HCT116 (cell line): ENCODE measurements at regions not wholly inside any gene's neighbourhood (a gene's known extent, or its start where the extent isn't known, plus 50 kb on each side); places are given as distances from the start of the nearest gene placed in this dataset.

Source experiments
- ATAC-seq: fragments of 200-7000 bp; cut with Tn5 transposase; 2 replicates; pipeline ENCODE4 v1.9.1; 2020; ENCODE audit warnings: mild to moderate bottlenecking, moderate library complexity
- BruUV-seq: library from RNA; stranded (reverse); fragments of 400-500 nt; replicated peaks from 2 replicates; lab custom pipeline; 2021; lab: Mats Ljungman, UMichigan
- CTCF ChIA-PET: fragments of 300-600 bp; sonication (Branson Sonifier 250); formaldehyde crosslinking; loops from one replicate; lab custom pipeline; 2021; ENCODE audit warnings: antibody characterized with exemption; lab: Charles Lee
- POLR2A ChIA-PET: fragments of 300-600, 350-600 bp; sonication (Branson Sonifier 250); formaldehyde crosslinking; loops from one replicate; lab custom pipeline; 2021; ENCODE audit warnings: antibody characterized with exemption; lab: Charles Lee
- RAD21 ChIA-PET, 2 experiments: fragments of 300-600 bp; sonication (Branson Sonifier 250); formaldehyde crosslinking; loops; one replicate each; lab custom pipeline; 2023; ENCODE audit warnings: low total read pairs in 2 of 2; ENCODE audit not compliant: uncharacterized antibody in 2 of 2, unreplicated experiment in 2 of 2, low non-redundant PET in 1 of 2; lab: Charles Lee
- DNase-seq: peaks from one replicate; pipeline ENCODE4 v3.0.0-alpha.2; 2010; ENCODE audit warnings: low read depth, low spot score
- H2AFZ ChIP-seq: fragments of 200-600 bp; shearing (Covaris generic), sonication (generic); 2 replicates; pipeline ENCODE4 v1.6.1; 2017; ENCODE audit warnings: low read depth, mixed run types, mixed read lengths, antibody characterized with exemption, low read length; ENCODE audit not compliant: poor library complexity, severe bottlenecking
- H3K27ac ChIP-seq: 2 replicates; pipeline ENCODE4 v1.5.1; 2012; ENCODE audit warnings: low read depth, low read length
- H3K27me3 ChIP-seq: fragments of 200-600 bp; sonication (generic); 2 replicates; pipeline ENCODE4 v1.6.1; 2016; ENCODE audit warnings: mixed run types, low read length, mixed read lengths; ENCODE audit not compliant: insufficient read depth
- H3K36me3 ChIP-seq, 2 experiments: fragments of 200-500 bp in 1 of 2; fragments of 200-600 bp in 1 of 2; sonication (Bioruptor generic) in 1 of 2; sonication (generic) in 1 of 2; 2 replicates each; pipeline versions ENCODE4 v1.5.1 to v1.6.1; 2014 to 2016; ENCODE audit warnings: low read length in 2 of 2, inconsistent platforms in 1 of 2, mixed read lengths in 1 of 2, mixed run types in 1 of 2; ENCODE audit not compliant: insufficient read depth in 2 of 2, control insufficient read depth in 1 of 2
- H3K4me1 ChIP-seq, 2 experiments: fragments of 200-600 bp in 1 of 2; sonication (generic) in 1 of 2; 2 replicates each; pipeline versions ENCODE4 v1.5.1 to v1.6.1; 2012 to 2017; ENCODE audit warnings: low read length in 2 of 2, inconsistent platforms in 1 of 2, mild to moderate bottlenecking in 1 of 2, mixed read lengths in 1 of 2, mixed run types in 1 of 2, moderate library complexity in 1 of 2; ENCODE audit not compliant: insufficient read depth in 2 of 2, control insufficient read depth in 1 of 2
- H3K4me2 ChIP-seq: fragments of 200-600 bp; sonication (generic); 2 replicates; pipeline ENCODE4 v1.6.1; 2017; ENCODE audit warnings: mixed run types, low read length, mixed read lengths
- H3K4me3 ChIP-seq, 2 experiments: fragments of 200-600 bp in 1 of 2; sonication (generic) in 1 of 2; replicated peaks in 1 of 2; 2 replicates each; pipeline ENCODE4 v1.5.1; 2011 to 2016; ENCODE audit warnings: low read length in 2 of 2, control low read depth in 1 of 2, low read depth in 1 of 2, mild to moderate bottlenecking in 1 of 2, mixed read lengths in 1 of 2, mixed run types in 1 of 2
- H3K79me2 ChIP-seq: fragments of 200-600 bp; sonication (generic); 2 replicates; pipeline ENCODE4 v1.6.1; 2017; ENCODE audit warnings: mild to moderate bottlenecking, mixed run types, low read length, moderate library complexity, mixed read lengths; ENCODE audit not compliant: insufficient read depth
- H3K9ac ChIP-seq: fragments of 200-600 bp; sonication (generic); 2 replicates; pipeline ENCODE4 v1.6.1; 2016; ENCODE audit warnings: low read length, mixed read lengths
- H3K9me2 ChIP-seq: fragments of 200-600 bp; sonication (generic), shearing (Covaris generic); 2 replicates; pipeline ENCODE4 v1.6.1; 2017; ENCODE audit warnings: mixed run types, mild to moderate bottlenecking, moderate library complexity; ENCODE audit not compliant: insufficient read depth
- H3K9me3 ChIP-seq, 2 experiments: fragments of 200-500 bp in 1 of 2; fragments of 200-600 bp in 1 of 2; sonication (Bioruptor generic) in 1 of 2; sonication (generic) in 1 of 2; 2 replicates each; pipeline ENCODE4 v1.6.1; 2014 to 2017; ENCODE audit warnings: low read length in 2 of 2, mixed read lengths in 2 of 2, inconsistent platforms in 1 of 2, low read depth in 1 of 2, mild to moderate bottlenecking in 1 of 2, mixed run types in 1 of 2, moderate library complexity in 1 of 2; ENCODE audit not compliant: control insufficient read depth in 1 of 2, insufficient read depth in 1 of 2
- H4K20me1 ChIP-seq: fragments of 200-600 bp; sonication (generic), shearing (Covaris generic); 2 replicates; pipeline ENCODE4 v1.6.1; 2017; ENCODE audit warnings: mixed run types, mild to moderate bottlenecking, moderate library complexity; ENCODE audit not compliant: insufficient read depth
- CEBPB ChIP-seq: IDR thresholded peaks from 2 replicates; pipeline ENCODE4 v1.6.1; 2012; ENCODE audit warnings: low read depth
- ELF1 ChIP-seq: IDR thresholded peaks from 2 replicates; pipeline ENCODE4 v1.6.1; 2012; ENCODE audit warnings: low read depth, borderline replicate concordance
- EZH2phosphoT487 ChIP-seq: fragments of 200-600 bp; IDR thresholded peaks from 2 replicates; pipeline ENCODE4 v1.6.1; 2018; ENCODE audit warnings: antibody characterized with exemption, borderline replicate concordance
- RAD21 ChIP-seq: IDR thresholded peaks from 2 replicates; pipeline ENCODE4 v1.6.1; 2012; ENCODE audit warnings: low read depth, mild to moderate bottlenecking
- SRF ChIP-seq: IDR thresholded peaks from 2 replicates; pipeline ENCODE4 v1.6.1; 2012; ENCODE audit warnings: low read depth
- TCF7L2 ChIP-seq: IDR thresholded peaks from 2 replicates; pipeline ENCODE4 v1.7.0; 2011; ENCODE audit warnings: borderline replicate concordance, inconsistent platforms; ENCODE audit not compliant: insufficient read depth, insufficient read length; ENCODE audit errors: extremely low read depth
- intact Hi-C: fragments of 100-400 bp; cut with micrococcal nuclease; formaldehyde crosslinking; loops from 2 replicates; pipeline ENCODE4 v1.10.0; 2022
- TF ChIP-seq, protein P1 (sequence below): IDR thresholded peaks from 2 replicates; pipeline ENCODE4 v1.6.1; 2011; ENCODE audit warnings: mild to moderate bottlenecking, low read length, moderate library complexity; ENCODE audit not compliant: insufficient replicate concordance; ENCODE audit errors: extremely low read depth

DNA sequence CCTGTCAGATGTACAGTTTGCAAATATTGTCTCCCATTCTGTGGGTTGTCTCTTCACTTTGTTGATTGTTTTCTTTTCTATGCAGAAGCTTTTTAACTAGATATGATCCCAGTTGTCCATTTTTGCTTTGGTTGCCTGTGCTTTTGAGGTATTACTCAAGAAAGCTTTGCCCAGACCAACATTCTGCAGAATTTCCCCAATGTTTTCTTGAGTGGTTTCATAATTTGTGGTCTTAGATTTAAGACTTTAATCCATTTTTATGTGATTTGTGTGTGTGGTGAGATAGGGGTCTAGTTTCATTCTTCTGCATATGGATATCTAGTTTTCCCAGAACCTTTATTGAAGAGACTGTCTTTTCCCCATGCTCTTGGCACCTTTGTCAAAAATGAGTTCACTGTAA lies 116.9 kb downstream of the DUSP10 start:
- ATAC-seq, result no peak
- no peaks in the 10 kb centered on the region for H3K36me3 ChIP-seq

DNA sequence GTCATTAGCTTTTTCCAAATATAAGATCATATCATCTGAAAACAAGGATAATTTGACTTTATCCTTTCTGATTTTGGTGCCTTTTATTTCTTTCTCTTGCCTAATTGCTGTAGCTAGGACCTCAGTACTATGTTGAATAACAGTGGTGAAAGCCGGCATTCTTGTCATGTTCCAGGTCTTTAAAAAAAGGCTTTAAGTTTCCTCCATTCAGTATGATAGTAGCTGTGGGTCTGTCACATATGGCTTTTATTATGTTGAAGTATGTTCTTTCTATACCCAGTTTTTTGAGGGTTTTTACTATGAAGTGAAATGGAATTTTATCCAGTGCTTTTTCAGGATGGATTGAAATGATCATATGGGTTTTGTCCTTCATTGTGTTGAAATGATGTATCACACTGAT lies 115.8 kb downstream of the DUSP10 start:
- POLR2A ChIA-PET, result no interaction called here
- H3K4me2 ChIP-seq, result no peak overlapping the region
- no peak overlapping the region for H3K9ac ChIP-seq
- BruUV-seq, result no TSS peak
- no peaks in the 10 kb centered on the region for H3K27me3 ChIP-seq
- H3K27ac ChIP-seq, result no peak overlapping the region
- no peaks in the 10 kb centered on the region for H3K4me1 ChIP-seq
- H4K20me1 ChIP-seq, result no peaks in the 10 kb centered on the region
- intact Hi-C loops, result no loop called here
- no peaks in the 10 kb centered on the region for H3K36me3 ChIP-seq
- RAD21 ChIA-PET, result no interaction called here
- H3K9me3 ChIP-seq, result no peaks in the 10 kb centered on the region
- ATAC-seq, result no peak
- H3K79me2 ChIP-seq, result no peaks in the 10 kb centered on the region
- no peaks in the 10 kb centered on the region for H3K9me2 ChIP-seq
- H2AFZ ChIP-seq, result no peak overlapping the region
- H3K4me3 ChIP-seq, result no peak overlapping the region
- CTCF ChIA-PET, result no interaction called here
- no peak for TF ChIP-seq RAD21
- DNase-seq, result no peak

More for the DNA sequence above, 116.9 kb downstream of the DUSP10 start:
- H3K9me2 ChIP-seq, result no peaks in the 10 kb centered on the region
- no peaks in the 10 kb centered on the region for H3K9me3 ChIP-seq
- ChIA-PET CTCF (no interaction called here), POLR2A (no interaction called here), RAD21 (no interaction called here)
- no peaks in the 10 kb centered on the region for H4K20me1 ChIP-seq
- H2AFZ ChIP-seq, result no peak overlapping the region
- TF ChIP-seq EZH2phosphoT487 (no peak), ELF1 (no peak), SRF (no peak), TCF7L2 (no peak), CEBPB (no peak)
- TF ChIP-seq, protein P1, sequence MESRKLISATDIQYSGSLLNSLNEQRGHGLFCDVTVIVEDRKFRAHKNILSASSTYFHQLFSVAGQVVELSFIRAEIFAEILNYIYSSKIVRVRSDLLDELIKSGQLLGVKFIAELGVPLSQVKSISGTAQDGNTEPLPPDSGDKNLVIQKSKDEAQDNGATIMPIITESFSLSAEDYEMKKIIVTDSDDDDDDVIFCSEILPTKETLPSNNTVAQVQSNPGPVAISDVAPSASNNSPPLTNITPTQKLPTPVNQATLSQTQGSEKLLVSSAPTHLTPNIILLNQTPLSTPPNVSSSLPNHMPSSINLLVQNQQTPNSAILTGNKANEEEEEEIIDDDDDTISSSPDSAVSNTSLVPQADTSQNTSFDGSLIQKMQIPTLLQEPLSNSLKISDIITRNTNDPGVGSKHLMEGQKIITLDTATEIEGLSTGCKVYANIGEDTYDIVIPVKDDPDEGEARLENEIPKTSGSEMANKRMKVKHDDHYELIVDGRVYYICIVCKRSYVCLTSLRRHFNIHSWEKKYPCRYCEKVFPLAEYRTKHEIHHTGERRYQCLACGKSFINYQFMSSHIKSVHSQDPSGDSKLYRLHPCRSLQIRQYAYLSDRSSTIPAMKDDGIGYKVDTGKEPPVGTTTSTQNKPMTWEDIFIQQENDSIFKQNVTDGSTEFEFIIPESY, result no peak
- intact Hi-C loops, result no loop called here
- H3K4me3 ChIP-seq, result no peak overlapping the region
- no TSS peak for BruUV-seq
- DNase-seq, result no peak
- no peaks in the 10 kb centered on the region for H3K27me3 ChIP-seq
- H3K4me1 ChIP-seq, result no peaks in the 10 kb centered on the region
- H3K27ac ChIP-seq, result no peak overlapping the region
- no peak overlapping the region for H3K9ac ChIP-seq
- H3K4me2 ChIP-seq, result no peak overlapping the region
- H3K79me2 ChIP-seq, result no peaks in the 10 kb centered on the region
